ENCODE measurements at regions not wholly inside any gene's neighbourhood (a gene's known extent, or its start where the extent isn't known, plus 50 kb on each side); places are given as distances from the start of the nearest gene placed in this dataset.

- TF ChIP-seq POLR2A (IDR thresholded peaks at IDR 0.05; ENCODE audit: low read length) = no peak
- TF ChIP-seq GATA1 (IDR thresholded peaks at IDR 0.05; ENCODE audit: low read depth, low read length) = no peak
Measured at GRCh38 chr13:61215116-61215515, 200.5 kb downstream of the PCDH20 start.
